Suppressor macrophage (primary cell): ENCODE measurements at regions not wholly inside any gene's neighbourhood (a gene's known extent, or its start where the extent isn't known, plus 50 kb on each side); places are given as distances from the start of the nearest gene placed in this dataset.
"Not testable (repeated sequence)": the region's sequence is repeated elsewhere in the genome, so short reads cannot be mapped to it uniquely, and the experiment has no call there.

ENCODE experiments used
- DNase-seq, 4 experiments: peaks; one replicate each; pipeline ENCODE4 v3.0.0-alpha.2; 2020 to 2022

GRCh38 chr1:207243442-207244408, 77.8 kb upstream of the CD55 start:
- no peak for DNase-seq

DNA sequence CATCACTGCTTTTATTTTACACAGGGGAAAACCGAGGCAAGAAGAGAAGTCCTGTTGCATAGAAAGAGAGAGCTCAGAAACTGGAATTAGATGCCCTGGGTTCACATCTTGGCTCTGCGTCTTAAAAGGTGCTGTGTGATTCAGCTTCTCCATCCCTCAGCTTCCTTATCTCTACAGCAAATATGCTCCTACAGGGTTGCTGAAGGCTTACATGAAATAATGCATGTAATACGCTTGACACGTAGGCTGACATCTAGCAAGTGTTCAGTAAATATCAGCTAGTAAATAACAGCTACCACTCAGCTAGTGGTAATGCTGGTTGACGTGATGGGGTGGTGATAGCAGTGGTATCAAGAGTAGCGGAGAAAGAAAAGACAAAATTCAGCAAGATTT, 77.1 kb upstream of the CD55 start:
- no peak for DNase-seq

DNA sequence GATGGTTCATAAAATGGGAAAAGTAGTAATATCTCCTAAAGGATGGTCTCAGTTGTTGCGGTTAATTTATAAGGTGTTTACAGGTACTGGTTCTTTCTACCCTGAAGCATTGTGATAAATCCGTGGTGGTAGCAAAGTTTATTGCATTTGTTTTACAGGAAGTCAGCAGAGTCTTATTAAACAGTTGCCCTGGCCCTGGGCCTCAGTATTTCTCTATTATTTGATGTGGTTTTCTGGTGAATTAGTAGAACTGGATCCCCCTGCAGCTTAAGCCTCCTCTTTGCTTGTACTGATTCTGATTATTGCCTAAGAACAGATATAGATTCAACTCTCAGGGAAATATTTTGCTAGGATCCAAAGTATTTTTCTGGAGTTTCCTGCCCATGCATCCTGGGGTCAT, 76.4 kb upstream of the CD55 start:
- no peak for DNase-seq

DNA sequence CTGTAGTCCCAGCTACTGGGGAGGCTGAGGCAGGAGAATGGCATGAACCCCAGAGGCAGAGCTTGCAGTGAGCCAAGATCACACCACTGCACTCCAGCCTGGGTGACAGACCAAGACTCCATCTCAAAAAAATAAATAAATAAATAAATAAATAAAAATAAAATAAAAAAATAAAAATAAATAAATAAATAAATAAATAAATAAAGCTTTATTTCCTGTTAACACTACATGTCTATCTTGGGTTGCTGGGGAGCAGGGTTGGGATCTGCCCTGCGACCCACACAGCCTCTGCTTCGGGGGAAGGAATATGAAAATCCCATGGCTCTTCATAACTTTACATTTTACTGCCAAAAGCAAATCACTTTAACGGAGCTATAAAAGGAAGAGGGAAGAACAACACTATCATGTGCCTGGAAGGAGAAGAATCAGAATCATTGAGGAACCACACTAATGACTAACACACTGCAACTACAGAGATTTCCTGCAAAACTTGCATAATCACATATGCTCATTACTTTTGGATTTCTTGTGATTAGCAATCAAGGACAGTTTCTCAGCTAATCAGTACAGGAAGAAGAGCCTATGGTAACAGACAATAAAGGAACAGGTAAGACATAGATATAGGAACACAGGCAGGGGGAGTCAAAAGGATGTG, 72.8 kb upstream of the CD55 start:
- peak; percentile 39 to 89 (median 68) for DNase-seq

DNA sequence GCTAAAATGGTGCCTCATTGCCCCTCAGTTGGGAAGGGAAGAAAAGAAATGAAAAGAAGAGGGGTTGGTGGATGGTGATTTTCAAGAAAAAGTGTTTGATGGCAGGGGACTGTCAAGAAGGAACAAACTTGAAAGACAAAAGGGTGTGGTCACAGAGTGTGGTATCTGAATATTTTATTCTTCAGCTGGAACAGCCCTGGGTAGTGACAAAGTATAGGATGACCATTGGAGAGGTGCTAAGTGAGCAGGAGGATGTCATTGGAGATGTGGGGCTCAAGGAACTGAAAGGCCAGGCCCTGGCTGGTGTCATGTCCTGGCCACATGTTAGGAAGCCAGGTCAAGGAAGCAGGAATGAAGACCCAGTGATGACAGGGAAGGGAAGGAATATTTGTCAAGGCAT, 71.0 kb upstream of the CD55 start:
- DNase-seq, result no peak

DNA sequence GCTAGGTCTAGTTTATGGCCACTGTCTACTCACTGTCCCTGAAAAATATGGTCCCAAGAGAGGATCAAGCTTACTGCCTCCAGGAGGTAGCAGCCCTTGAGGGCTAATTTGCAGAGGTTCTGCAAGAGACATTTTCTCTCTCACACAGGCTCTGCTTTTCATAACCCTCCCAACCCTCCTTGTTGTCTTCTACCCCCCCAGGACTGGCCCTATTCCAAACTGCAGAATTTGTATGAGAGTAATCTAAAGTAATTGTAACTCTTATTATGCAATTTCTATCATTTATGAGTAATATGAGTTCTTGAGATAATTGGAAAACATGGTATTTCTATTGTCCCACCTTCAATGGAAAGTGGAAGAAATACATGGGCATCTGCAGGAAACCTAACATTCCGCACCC, 70.4 kb upstream of the CD55 start:
- DNase-seq, result no peak

- no peak for DNase-seq
Measured at GRCh38 chr1:207256869-207257268, 64.6 kb upstream of the CD55 start.

- peak; percentile 9 to 59 (median 45) for DNase-seq
Measured at GRCh38 chr1:207259391-207259790, 62.1 kb upstream of the CD55 start.

- DNase-seq, result no peak
Measured at GRCh38 chr1:207261971-207262370, 59.5 kb upstream of the CD55 start.

- DNase-seq, result not testable (repeated sequence)
Measured at GRCh38 chr1:207262891-207263290, 58.6 kb upstream of the CD55 start.

- no peak for DNase-seq
Measured at GRCh38 chr1:207264663-207265252, 56.7 kb upstream of the CD55 start.

DNA sequence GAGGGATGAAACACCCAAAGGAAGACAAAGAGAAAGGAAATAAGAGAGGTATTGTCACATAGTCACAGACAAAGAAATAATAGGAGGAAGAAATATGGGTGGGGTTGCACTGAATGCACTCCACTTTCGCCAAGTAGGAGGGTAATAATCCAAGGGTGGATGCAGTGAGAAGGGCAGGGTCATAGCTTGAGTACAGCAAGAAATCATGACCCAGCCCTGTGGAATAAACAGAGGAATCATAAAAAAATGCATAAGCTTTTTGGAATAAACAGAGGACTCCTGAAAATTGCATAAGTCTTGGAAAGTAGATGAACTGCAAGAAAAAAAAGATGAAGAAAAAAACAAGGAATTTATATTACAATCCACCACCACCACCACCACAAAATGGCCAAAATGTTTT, 53.1 kb upstream of the CD55 start:
- DNase-seq, result no peak

- no peak for DNase-seq
Measured at GRCh38 chr1:207268753-207269511, 52.5 kb upstream of the CD55 start.
